Left ventricle myocardium inferior (tissue), 1 donor: ENCODE measurements at regions not wholly inside any gene's neighbourhood (a gene's known extent, or its start where the extent isn't known, plus 50 kb on each side); places are given as distances from the start of the nearest gene placed in this dataset.
"Not testable (repeated sequence)": the region's sequence is repeated elsewhere in the genome, so short reads cannot be mapped to it uniquely, and the experiment has no call there.

Experiments used
- DNase-seq: peaks from one replicate; pipeline ENCODE4 v3.0.0-alpha.2; 2020
- H3K27ac ChIP-seq: fragments of 200-600 bp; replicated peaks from 2 replicates; pipeline ENCODE4 v1.8.0; 2021
- H3K27me3 ChIP-seq: fragments of 200-600 bp; 2 replicates; pipeline ENCODE4 v1.8.0; 2021; ENCODE audit warnings: low read depth
- H3K36me3 ChIP-seq: fragments of 200-600 bp; 2 replicates; pipeline ENCODE4 v1.8.0; 2021
- H3K4me1 ChIP-seq: fragments of 200-600 bp; 2 replicates; pipeline ENCODE4 v1.8.0; 2021
- H3K4me3 ChIP-seq: fragments of 200-600 bp; 2 replicates; pipeline ENCODE4 v1.8.0; 2021; ENCODE audit warnings: mild to moderate bottlenecking, moderate library complexity
- H3K9me3 ChIP-seq: fragments of 200-600 bp; replicated peaks from 2 replicates; pipeline ENCODE4 v1.8.0; 2021
- intact Hi-C: fragments of 100-400 bp; cut with micrococcal nuclease; formaldehyde crosslinking; loops from one replicate; pipeline ENCODE4 v1.11.0; 2022
- TF ChIP-seq, protein P1 (sequence below): fragments of 200-600 bp; IDR thresholded peaks from 2 replicates; pipeline ENCODE4 v1.8.0; 2021; ENCODE audit warnings: antibody characterized with exemption, mild to moderate bottlenecking, borderline replicate concordance
- donor health status: DM: no; HTN: yes; CAD: no; lungs with severe emphysema.

DNA sequence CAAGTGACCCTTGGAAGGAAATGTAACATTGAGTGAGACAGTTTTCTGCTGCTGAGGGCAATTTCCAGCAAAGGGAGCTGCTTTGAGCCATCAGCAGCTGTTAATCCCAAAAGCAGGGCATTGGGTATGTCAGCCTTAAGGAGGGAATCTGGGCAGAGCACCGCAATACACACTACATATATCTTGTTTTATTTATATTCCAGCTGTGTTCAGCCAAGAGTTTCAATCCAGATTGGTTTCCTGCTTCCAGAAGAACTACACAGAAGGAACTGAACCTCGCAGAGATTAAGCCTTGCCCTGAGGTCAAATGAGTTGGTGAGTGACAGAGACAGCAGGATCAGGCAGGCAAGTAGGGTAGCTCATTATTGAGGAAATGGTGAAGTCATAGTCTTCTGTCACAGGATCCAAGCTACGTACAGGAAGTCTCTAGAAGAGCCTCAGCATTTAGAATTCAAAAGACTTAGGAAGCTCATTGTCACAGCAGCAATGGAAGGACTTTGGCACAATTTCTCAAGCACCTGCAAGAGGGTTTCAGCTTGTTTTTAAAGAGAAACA is 109.9 kb upstream of the HEY2 start:
- no peaks in the 10 kb centered on the region for H3K27me3 ChIP-seq
- H3K4me3 ChIP-seq: no peak overlapping the region
- intact Hi-C loops: no loop called here
- no peaks in the 10 kb centered on the region for H3K36me3 ChIP-seq
- no peak for DNase-seq
- H3K9me3 ChIP-seq: no peaks in the 10 kb centered on the region
- peaks cover 11% of the 10 kb centered on the region for H3K4me1 ChIP-seq
- TF ChIP-seq, protein P1, sequence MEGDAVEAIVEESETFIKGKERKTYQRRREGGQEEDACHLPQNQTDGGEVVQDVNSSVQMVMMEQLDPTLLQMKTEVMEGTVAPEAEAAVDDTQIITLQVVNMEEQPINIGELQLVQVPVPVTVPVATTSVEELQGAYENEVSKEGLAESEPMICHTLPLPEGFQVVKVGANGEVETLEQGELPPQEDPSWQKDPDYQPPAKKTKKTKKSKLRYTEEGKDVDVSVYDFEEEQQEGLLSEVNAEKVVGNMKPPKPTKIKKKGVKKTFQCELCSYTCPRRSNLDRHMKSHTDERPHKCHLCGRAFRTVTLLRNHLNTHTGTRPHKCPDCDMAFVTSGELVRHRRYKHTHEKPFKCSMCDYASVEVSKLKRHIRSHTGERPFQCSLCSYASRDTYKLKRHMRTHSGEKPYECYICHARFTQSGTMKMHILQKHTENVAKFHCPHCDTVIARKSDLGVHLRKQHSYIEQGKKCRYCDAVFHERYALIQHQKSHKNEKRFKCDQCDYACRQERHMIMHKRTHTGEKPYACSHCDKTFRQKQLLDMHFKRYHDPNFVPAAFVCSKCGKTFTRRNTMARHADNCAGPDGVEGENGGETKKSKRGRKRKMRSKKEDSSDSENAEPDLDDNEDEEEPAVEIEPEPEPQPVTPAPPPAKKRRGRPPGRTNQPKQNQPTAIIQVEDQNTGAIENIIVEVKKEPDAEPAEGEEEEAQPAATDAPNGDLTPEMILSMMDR: no peak
- no peak overlapping the region for H3K27ac ChIP-seq

DNA sequence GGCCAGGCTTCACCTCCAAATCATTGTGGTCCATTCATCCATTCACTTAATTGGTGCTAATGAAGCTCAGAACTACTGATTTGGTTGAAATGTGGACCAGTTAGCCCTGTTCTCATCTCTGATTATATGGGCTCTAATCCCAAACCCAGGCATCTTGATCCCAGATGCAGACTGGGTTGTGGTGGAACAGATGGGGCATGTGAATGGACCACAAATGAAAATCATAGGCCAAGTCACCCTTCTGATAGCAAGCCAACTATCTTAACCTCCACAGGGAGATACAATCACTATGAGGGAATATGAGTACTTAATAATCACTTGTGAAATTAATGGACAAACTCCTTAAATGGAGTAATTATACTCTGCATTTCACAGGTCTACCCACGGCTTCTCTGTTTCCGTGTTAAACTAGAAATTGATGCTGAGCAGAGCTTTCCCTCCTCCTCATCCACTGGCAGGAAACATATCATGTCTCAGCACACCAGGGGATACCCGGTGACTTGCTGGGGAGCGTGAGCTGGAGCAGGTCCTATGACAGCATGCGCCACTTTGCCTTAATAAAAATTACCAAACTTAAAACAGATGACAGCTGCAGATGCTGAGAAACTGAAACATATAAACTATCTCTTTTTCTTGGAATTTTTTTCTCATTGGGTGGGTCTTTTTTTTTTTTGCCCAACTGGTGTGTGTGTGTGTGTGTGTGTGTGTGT is 108.8 kb upstream of the HEY2 start:
- Histone ChIP-seq H3K9me3 (no peaks in the 10 kb centered on the region), H3K4me3 (no peak overlapping the region), H3K4me1 (peaks cover 11% of the 10 kb centered on the region), H3K36me3 (no peaks in the 10 kb centered on the region), H3K27me3 (no peaks in the 10 kb centered on the region), H3K27ac (no peak overlapping the region)
- DNase-seq: no peak
- intact Hi-C loops: no loop called here
- TF ChIP-seq, protein P1: no peak

DNA sequence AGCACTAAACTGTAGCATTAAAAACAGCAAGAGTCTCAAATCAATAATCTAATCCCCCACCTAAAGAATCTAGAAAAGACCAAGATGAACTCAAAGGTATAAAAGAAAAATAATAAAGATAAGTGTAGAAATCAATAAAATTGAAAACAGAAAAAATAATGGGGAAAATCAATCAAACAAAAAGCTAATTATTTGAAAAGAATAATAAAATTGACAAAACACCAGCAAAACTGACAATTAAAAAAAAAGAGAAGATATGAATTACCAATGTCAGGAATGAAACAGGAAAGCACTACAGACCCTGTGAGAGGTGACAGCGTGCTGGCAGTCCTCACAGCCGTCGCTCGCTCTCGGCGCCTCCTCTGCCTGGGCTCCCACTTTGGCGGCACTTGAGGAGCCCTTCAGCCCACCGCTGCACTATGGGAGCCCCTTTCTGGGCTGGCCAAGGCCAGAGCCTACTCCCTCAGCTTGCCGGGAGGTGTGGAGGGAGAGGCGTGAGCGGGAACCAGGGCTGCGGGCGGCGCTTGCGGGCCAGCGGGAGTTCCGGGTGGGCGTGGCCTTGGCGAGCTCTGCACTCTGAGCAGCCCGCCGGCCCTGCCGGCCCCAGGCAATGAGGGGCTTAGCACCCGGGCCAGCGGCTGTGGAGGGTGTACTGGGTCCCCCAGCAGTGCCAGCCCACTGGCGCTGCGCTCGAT is 105.3 kb upstream of the HEY2 start:
- H3K4me3 ChIP-seq, intact Hi-C loops, H3K9me3 ChIP-seq, H3K27ac ChIP-seq, H3K27me3 ChIP-seq, DNase-seq, H3K36me3 ChIP-seq: not testable (repeated sequence)
- H3K4me1 ChIP-seq: peaks cover 11% of the 10 kb centered on the region

DNA sequence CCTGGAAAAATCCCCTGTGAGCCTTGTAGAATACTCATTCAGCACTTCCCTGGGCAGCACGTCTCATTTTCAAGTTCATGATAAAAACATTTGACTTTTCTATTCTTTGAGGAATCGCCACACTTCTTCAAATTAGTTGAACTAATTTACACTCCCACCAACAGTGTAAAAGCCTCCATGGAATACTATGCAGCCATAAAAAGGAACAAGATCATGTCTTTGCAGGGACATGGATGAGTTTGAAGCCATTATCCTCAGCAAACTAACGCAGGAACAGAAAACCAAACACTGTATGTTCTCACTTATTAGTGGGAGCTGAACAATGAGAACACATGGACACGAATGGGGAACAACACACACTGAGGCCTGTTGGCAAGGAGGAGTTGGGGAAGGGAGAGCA is 102.0 kb upstream of the HEY2 start:
- TF ChIP-seq, protein P1: no peak
- Histone ChIP-seq H3K9me3 (no peaks in the 10 kb centered on the region), H3K36me3 (no peaks in the 10 kb centered on the region), H3K27me3 (no peaks in the 10 kb centered on the region), H3K27ac (no peak overlapping the region), H3K4me3 (no peak overlapping the region), H3K4me1 (no peaks in the 10 kb centered on the region)
- intact Hi-C loops: no loop called here
- DNase-seq: no peak

DNA sequence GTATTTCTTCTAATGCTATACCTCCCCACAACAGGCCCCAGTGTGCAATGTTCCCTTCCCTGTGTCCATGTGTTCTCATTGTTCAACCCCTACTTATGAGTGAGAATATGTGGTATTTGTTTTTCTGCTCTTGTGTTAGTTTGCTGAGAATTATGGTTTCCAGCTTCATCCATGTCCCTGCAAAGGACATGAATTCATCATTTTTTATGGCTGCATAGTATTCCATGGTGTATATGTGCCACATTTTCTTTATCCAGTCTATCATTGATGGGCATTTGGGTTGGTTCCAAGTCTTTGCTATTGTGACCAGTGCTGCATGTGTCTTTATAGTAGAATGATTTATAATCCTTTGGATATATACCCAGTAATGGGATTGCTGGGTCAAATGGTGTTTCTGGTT is 95.7 kb upstream of the HEY2 start:
- H3K9me3 ChIP-seq, H3K4me1 ChIP-seq, H3K27ac ChIP-seq, intact Hi-C loops, DNase-seq, H3K4me3 ChIP-seq, H3K27me3 ChIP-seq, H3K36me3 ChIP-seq: not testable (repeated sequence)

DNA sequence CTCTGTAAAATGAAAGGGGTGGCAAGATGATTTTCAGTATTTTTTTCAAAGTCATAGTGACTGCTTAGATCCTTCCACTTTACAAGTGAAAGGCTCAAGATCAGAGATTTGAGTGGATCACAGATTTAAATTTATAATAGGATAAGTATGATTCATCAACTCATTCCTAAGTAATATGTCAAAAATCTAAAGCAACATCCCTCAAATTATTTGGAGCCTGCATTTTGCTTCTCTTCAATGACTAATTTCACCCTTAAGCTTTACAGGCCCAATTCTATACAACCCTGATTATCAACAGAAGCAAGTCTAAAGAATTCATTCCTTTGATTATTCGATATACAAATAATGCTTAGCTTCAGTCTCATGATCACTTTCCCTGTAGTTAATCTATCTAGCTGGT is 93.9 kb upstream of the HEY2 start:
- DNase-seq: no peak
- Histone ChIP-seq H3K4me3 (no peak overlapping the region), H3K36me3 (no peaks in the 10 kb centered on the region), H3K27me3 (no peaks in the 10 kb centered on the region), H3K4me1 (peaks cover 9% of the 10 kb centered on the region), H3K9me3 (no peaks in the 10 kb centered on the region), H3K27ac (no peak overlapping the region)
- intact Hi-C loops: no loop called here
- TF ChIP-seq, protein P1: no peak
